ENCODE measurements at regions not wholly inside any gene's neighbourhood (a gene's known extent, or its start where the extent isn't known, plus 50 kb on each side); places are given as distances from the start of the nearest gene placed in this dataset.
"Not testable (repeated sequence)": the region's sequence is repeated elsewhere in the genome, so short reads cannot be mapped to it uniquely, and the experiment has no call there.

- Histone ChIP-seq H3K9ac (ENCODE audit: low read depth, low read length) (no peak overlapping the region), H3K4me1 (ENCODE audit: insufficient read depth, low read length) (no peaks in the 10 kb centered on the region), H3K9me3 (ENCODE audit: control insufficient read depth, insufficient read depth, low read length) (no peaks in the 10 kb centered on the region; the same call in 1 of the 2 replicates), H3K36me3 (ENCODE audit: insufficient read depth, low read length) (no peaks in the 10 kb centered on the region)
These were observed 189.6 kb downstream of the ESM1 start for GRCh38 chr5:54795777-54796176.

- Histone ChIP-seq H3K9ac (ENCODE audit: low read depth, low read length) (no peak overlapping the region), H3K36me3 (ENCODE audit: insufficient read depth, low read length) (no peaks in the 10 kb centered on the region), H3K9me3 (ENCODE audit: control insufficient read depth, insufficient read depth, low read length) (no peaks in the 10 kb centered on the region; the same call in 1 of the 2 replicates), H3K4me1 (ENCODE audit: insufficient read depth, low read length) (no peaks in the 10 kb centered on the region)
These were observed 190.1 kb downstream of the ESM1 start for GRCh38 chr5:54795284-54795683.

GRCh38 chr5:54794135-54794975 is 191.0 kb downstream of the ESM1 start:
- Histone ChIP-seq H3K36me3 (ENCODE audit: insufficient read depth, low read length) (no peaks in the 10 kb centered on the region), H3K9ac (ENCODE audit: low read depth, low read length) (no peak overlapping the region), H3K9me3 (ENCODE audit: control insufficient read depth, insufficient read depth, low read length) (no peaks in the 10 kb centered on the region; the same call in 1 of the 2 replicates)

GRCh38 chr5:54793468-54794134 is 191.8 kb downstream of the ESM1 start:
- Histone ChIP-seq H3K4me1 (ENCODE audit: insufficient read depth, low read length) (no peaks in the 10 kb centered on the region), H3K36me3 (ENCODE audit: insufficient read depth, low read length) (no peaks in the 10 kb centered on the region), H3K9ac (ENCODE audit: low read depth, low read length) (no peak overlapping the region), H3K9me3 (ENCODE audit: control insufficient read depth, insufficient read depth, low read length) (no peaks in the 10 kb centered on the region; the same call in 1 of the 2 replicates)

More at GRCh38 chr5:54794135-54794975, 191.0 kb downstream of the ESM1 start:
- no peaks in the 10 kb centered on the region for H3K4me1 ChIP-seq (ENCODE audit: insufficient read depth, low read length)

- no peaks in the 10 kb centered on the region; the same call in 1 of the 2 replicates for H3K9me3 ChIP-seq (ENCODE audit: control insufficient read depth, insufficient read depth, low read length)
- H3K4me1 ChIP-seq (ENCODE audit: insufficient read depth, low read length): no peaks in the 10 kb centered on the region
- no peak overlapping the region for H3K9ac ChIP-seq (ENCODE audit: low read depth, low read length)
- no peaks in the 10 kb centered on the region for H3K36me3 ChIP-seq (ENCODE audit: insufficient read depth, low read length)
These were observed 192.6 kb downstream of the ESM1 start for GRCh38 chr5:54792611-54793404.

GRCh38 chr5:54787910-54788309 is 197.5 kb downstream of the ESM1 start:
- not testable (repeated sequence) for H3K4me1 ChIP-seq (ENCODE audit: insufficient read depth, low read length); H3K36me3 ChIP-seq (ENCODE audit: insufficient read depth, low read length); H3K9me3 ChIP-seq (ENCODE audit: control insufficient read depth, insufficient read depth, low read length); H3K9ac ChIP-seq (ENCODE audit: low read depth, low read length)

- no peaks in the 10 kb centered on the region for H3K4me1 ChIP-seq (ENCODE audit: insufficient read depth, low read length)
- H3K9ac ChIP-seq (ENCODE audit: low read depth, low read length): no peak overlapping the region
- H3K36me3 ChIP-seq (ENCODE audit: insufficient read depth, low read length): no peaks in the 10 kb centered on the region
- no peaks in the 10 kb centered on the region for H3K9me3 ChIP-seq (ENCODE audit: control insufficient read depth, insufficient read depth, low read length)
These were observed 199.4 kb downstream of the ESM1 start for GRCh38 chr5:54785729-54786591.

- Histone ChIP-seq H3K4me1 (ENCODE audit: insufficient read depth, low read length) (no peaks in the 10 kb centered on the region), H3K9me3 (ENCODE audit: control insufficient read depth, insufficient read depth, low read length) (0 out of 2 replicates have a peak, but pooled peaks cover 2% of the 10 kb centered on the region), H3K36me3 (ENCODE audit: insufficient read depth, low read length) (no peaks in the 10 kb centered on the region), H3K9ac (ENCODE audit: low read depth, low read length) (no peak overlapping the region)
These were observed 206.6 kb downstream of the ESM1 start for GRCh38 chr5:54778783-54779182.

- no peaks in the 10 kb centered on the region for H3K36me3 ChIP-seq (ENCODE audit: insufficient read depth, low read length)
- H3K9me3 ChIP-seq (ENCODE audit: control insufficient read depth, insufficient read depth, low read length): 0 out of 2 replicates have a peak, but pooled peaks cover 2% of the 10 kb centered on the region
- no peaks in the 10 kb centered on the region for H3K4me1 ChIP-seq (ENCODE audit: insufficient read depth, low read length)
- no peak overlapping the region for H3K9ac ChIP-seq (ENCODE audit: low read depth, low read length)
These were observed 209.7 kb downstream of the ESM1 start for GRCh38 chr5:54775645-54776044.

- no peaks in the 10 kb centered on the region for H3K9me3 ChIP-seq (ENCODE audit: control insufficient read depth, insufficient read depth, low read length)
- H3K36me3 ChIP-seq (ENCODE audit: insufficient read depth, low read length): no peaks in the 10 kb centered on the region
These were observed 210.9 kb downstream of the ESM1 start for GRCh38 chr5:54774281-54775170.

GRCh38 chr5:54772684-54773083 is 212.7 kb downstream of the ESM1 start:
- no peaks in the 10 kb centered on the region for H3K36me3 ChIP-seq (ENCODE audit: insufficient read depth, low read length)
- no peaks in the 10 kb centered on the region for H3K9me3 ChIP-seq (ENCODE audit: control insufficient read depth, insufficient read depth, low read length)
- no peaks in the 10 kb centered on the region for H3K4me1 ChIP-seq (ENCODE audit: insufficient read depth, low read length)
- no peak overlapping the region for H3K9ac ChIP-seq (ENCODE audit: low read depth, low read length)

More at GRCh38 chr5:54774281-54775170, 210.9 kb downstream of the ESM1 start:
- Histone ChIP-seq H3K9ac (ENCODE audit: low read depth, low read length) (no peak overlapping the region), H3K4me1 (ENCODE audit: insufficient read depth, low read length) (no peaks in the 10 kb centered on the region)

GRCh38 chr5:54772231-54772630 is 213.2 kb downstream of the ESM1 start:
- H3K9me3 ChIP-seq (ENCODE audit: control insufficient read depth, insufficient read depth, low read length): no peaks in the 10 kb centered on the region
- no peak overlapping the region for H3K9ac ChIP-seq (ENCODE audit: low read depth, low read length)
- H3K36me3 ChIP-seq (ENCODE audit: insufficient read depth, low read length): no peaks in the 10 kb centered on the region
- no peaks in the 10 kb centered on the region for H3K4me1 ChIP-seq (ENCODE audit: insufficient read depth, low read length)

GRCh38 chr5:54769746-54770145 is 215.6 kb downstream of the ESM1 start:
- no peaks in the 10 kb centered on the region for H3K9me3 ChIP-seq (ENCODE audit: control insufficient read depth, insufficient read depth, low read length)
- no peak overlapping the region for H3K9ac ChIP-seq (ENCODE audit: low read depth, low read length)
- H3K4me1 ChIP-seq (ENCODE audit: insufficient read depth, low read length): no peaks in the 10 kb centered on the region
- no peaks in the 10 kb centered on the region for H3K36me3 ChIP-seq (ENCODE audit: insufficient read depth, low read length)

Data from ES-I3 (cell line).